ENCODE measurements at regions not wholly inside any gene's neighbourhood (a gene's known extent, or its start where the extent isn't known, plus 50 kb on each side); places are given as distances from the start of the nearest gene placed in this dataset.
A peak's percentile ranks its signal among the peaks of the same experiment; 100 is the strongest.

DNA sequence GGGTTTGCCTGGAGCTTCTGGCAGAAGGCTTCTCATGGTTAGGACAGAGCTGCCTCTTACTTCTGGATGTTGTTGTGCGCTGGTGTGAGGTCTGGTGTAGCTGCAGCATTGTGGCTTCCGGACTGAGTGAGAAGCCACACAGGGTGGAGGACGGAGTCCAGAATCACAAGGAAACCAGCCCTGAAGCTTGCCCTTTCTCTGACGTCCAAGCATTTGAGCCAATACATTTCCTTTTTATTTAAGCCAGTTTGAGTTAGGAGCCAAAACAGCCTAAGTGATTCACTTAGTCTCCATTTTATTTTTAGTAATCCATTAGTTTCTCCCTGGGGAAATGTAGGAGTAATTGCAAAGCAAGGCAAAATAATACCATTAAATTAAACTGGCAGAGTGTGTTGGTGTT lies 402.4 kb upstream of the RGS6 start:
- H3K9me3 ChIP-seq (ENCODE audit: control insufficient read depth, low read length, poor library complexity, severe bottlenecking): no peaks in the 10 kb centered on the region
- Mint-ChIP-seq H3K4me3 (no peak overlapping the region), H3K27ac (no peak overlapping the region), H3K36me3 (ENCODE audit: low read depth) (no peaks in the 10 kb centered on the region), H3K27me3 (no peaks in the 10 kb centered on the region), H3K4me1 (no peaks in the 10 kb centered on the region)
- DNase-seq: no peak
- ATAC-seq: no peak

DNA sequence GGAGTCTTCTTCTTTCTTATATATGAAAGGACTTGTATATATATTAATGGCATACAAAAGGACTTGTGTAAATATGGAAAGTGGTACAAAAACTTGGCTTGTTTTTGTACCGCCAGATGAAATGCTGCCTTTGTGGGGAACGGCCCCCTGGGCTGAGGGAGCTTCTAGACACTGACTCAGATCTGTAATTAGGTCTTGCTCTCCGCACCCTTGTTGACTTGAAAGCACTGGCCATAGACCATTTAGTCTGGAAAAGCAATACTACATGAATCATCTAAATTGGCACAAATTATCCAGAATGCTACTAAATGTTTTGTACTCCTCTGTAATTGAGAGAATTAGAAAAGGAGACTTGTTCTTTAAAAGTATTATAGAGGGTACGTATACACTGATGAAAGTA lies 399.9 kb upstream of the RGS6 start:
- Mint-ChIP-seq H3K4me3 (no peak overlapping the region), H3K36me3 (ENCODE audit: low read depth) (no peaks in the 10 kb centered on the region), H3K27me3 (no peaks in the 10 kb centered on the region), H3K27ac (no peak overlapping the region), H3K4me1 (peaks cover 4% of the 10 kb centered on the region)
- no peaks in the 10 kb centered on the region for H3K9me3 ChIP-seq (ENCODE audit: control insufficient read depth, low read length, poor library complexity, severe bottlenecking)
- DNase-seq (no peak), ATAC-seq (no peak)

DNA sequence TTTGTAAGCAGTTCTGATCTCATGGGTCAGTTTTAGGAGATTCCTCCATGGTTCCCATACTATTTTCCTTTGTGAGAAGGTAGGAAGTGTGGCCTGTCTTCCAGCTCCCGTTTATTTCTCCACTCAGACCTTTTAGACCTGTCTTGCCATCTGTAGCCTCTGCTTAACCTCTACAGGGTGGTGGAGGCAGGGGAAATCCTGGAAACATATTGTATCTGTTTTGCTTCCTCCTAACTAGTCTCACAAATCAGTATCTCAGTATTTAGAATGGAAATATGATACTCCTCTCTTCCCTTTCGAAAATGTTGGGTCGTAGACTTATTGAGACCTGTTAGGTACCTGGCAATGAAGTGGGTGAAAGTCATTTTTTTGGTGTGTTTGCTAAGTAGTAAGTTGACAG lies 399.4 kb upstream of the RGS6 start:
- no peak overlapping the region for H3K27ac Mint-ChIP-seq
- ATAC-seq: no peak

DNA sequence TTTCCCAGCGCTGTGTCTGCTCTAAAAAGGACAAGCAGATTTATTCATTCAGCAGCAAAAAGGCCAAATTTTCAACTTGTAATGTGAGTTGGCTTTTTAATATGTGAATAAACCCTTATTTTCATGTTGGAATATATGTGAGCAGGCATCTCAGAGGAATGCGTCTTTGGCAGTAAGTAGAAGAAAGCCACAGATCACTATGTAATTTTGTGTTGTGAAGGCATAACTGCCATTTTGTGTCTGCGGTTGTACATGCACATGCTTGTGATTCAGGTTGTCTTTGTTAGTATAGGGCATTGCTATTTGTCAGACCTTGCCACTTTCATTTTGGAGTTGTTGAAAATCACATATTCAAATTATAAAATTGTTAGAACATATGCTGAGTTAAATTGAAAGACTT lies 398.8 kb upstream of the RGS6 start:
- Mint-ChIP-seq H3K36me3 (ENCODE audit: low read depth) (no peaks in the 10 kb centered on the region), H3K27me3 (no peaks in the 10 kb centered on the region), H3K27ac (no peak overlapping the region), H3K4me3 (no peak overlapping the region), H3K4me1 (peaks cover 8% of the 10 kb centered on the region)
- H3K9me3 ChIP-seq (ENCODE audit: control insufficient read depth, low read length, poor library complexity, severe bottlenecking): no peaks in the 10 kb centered on the region
- ATAC-seq (no peak), DNase-seq (no peak)

More for the DNA sequence above, 399.4 kb upstream of the RGS6 start:
- no peak for DNase-seq
- Mint-ChIP-seq H3K27me3 (no peaks in the 10 kb centered on the region), H3K4me1 (peaks cover 8% of the 10 kb centered on the region), H3K36me3 (ENCODE audit: low read depth) (no peaks in the 10 kb centered on the region), H3K4me3 (no peak overlapping the region)
- no peaks in the 10 kb centered on the region for H3K9me3 ChIP-seq (ENCODE audit: control insufficient read depth, low read length, poor library complexity, severe bottlenecking)

DNA sequence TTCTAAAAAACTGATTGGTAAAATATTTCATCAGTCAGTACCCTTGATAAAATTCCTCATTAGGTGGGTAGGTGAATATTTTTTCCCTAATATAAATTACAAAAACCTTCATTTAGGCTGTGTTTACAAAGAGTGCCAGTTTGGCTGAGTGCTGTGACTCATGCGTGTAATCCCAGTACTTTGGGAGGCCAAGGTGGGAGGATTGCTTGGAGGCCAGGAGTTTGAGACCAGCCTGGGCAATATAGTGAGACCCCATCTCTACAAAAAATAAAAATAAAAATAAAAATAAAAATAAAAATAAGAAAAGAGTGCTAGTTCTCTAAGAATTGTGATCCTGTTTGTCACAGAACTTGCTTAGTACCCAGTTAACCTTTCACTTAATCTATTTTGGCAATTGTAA lies 398.4 kb upstream of the RGS6 start:
- Mint-ChIP-seq H3K4me3 (no peak overlapping the region), H3K27ac (no peak overlapping the region), H3K27me3 (no peaks in the 10 kb centered on the region), H3K36me3 (ENCODE audit: low read depth) (no peaks in the 10 kb centered on the region), H3K4me1 (peaks cover 8% of the 10 kb centered on the region)
- DNase-seq: no peak
- no peak for ATAC-seq
- H3K9me3 ChIP-seq (ENCODE audit: control insufficient read depth, low read length, poor library complexity, severe bottlenecking): no peaks in the 10 kb centered on the region

DNA sequence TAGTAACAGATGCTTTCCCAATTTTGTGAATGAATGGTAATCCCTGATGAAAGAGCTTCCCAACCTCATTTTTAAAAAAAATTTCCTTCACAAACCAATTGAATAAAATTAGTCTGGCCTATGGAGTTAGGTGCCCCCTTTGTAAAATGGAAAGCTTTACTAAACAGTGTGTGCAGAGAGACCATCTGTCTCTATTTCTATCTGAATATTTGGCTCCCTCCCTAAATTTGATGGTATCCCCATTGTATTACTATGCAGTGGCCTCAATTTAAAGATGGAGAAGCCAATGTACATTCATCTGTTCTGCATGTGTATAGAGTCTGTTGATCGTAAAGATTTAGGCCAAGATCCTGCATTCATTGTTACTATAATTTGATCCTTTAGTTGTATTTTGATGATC lies 397.7 kb upstream of the RGS6 start:
- no peak for DNase-seq
- no peaks in the 10 kb centered on the region for H3K9me3 ChIP-seq (ENCODE audit: control insufficient read depth, low read length, poor library complexity, severe bottlenecking)
- no peaks in the 10 kb centered on the region for H3K27me3 Mint-ChIP-seq
- H3K36me3 Mint-ChIP-seq (ENCODE audit: low read depth): no peaks in the 10 kb centered on the region
- H3K4me3 Mint-ChIP-seq: no peak overlapping the region
- no peak for ATAC-seq
- H3K4me1 Mint-ChIP-seq: peaks cover 8% of the 10 kb centered on the region
- no peak overlapping the region for H3K27ac Mint-ChIP-seq

DNA sequence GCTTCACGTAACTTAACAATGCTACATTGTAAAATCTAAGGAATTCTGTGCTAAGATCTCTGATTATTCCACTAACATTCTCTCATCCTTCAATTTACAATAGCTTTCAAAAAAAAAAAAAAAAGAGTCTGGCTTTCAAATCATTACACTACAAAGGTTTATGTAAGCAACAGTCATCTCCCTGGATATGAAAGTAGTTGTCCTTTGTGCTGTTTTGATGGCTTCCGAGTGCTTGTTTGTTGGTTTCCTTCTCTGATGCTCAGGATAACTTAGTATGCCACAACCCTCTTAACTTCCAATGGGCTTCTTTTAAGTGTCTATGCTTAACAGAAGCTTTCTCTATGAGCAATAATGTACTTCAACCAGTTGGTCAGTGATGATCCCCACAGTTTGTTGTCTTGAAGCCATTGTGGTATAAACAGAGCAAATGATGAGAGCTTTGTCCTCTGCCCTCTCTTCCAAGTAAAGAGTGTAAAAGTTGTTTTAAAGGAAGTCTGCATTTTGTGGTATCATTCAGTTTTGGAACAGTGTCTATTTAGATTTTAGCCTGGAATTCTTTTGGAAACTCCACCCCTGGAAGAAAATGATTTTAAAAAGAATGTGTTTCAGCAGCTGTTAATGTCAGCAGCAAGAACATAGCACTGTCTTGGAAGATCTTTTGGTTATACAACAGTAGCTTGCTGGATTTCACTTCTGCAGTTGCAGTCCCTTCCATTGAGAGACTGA lies 396.1 kb upstream of the RGS6 start:
- DNase-seq (no peak), ATAC-seq (no peak)
- Mint-ChIP-seq H3K36me3 (ENCODE audit: low read depth) (no peaks in the 10 kb centered on the region), H3K4me1 (peaks cover 8% of the 10 kb centered on the region), H3K27ac (no peak overlapping the region), H3K27me3 (no peaks in the 10 kb centered on the region), H3K4me3 (no peak overlapping the region)
- H3K9me3 ChIP-seq (ENCODE audit: control insufficient read depth, low read length, poor library complexity, severe bottlenecking): no peaks in the 10 kb centered on the region

DNA sequence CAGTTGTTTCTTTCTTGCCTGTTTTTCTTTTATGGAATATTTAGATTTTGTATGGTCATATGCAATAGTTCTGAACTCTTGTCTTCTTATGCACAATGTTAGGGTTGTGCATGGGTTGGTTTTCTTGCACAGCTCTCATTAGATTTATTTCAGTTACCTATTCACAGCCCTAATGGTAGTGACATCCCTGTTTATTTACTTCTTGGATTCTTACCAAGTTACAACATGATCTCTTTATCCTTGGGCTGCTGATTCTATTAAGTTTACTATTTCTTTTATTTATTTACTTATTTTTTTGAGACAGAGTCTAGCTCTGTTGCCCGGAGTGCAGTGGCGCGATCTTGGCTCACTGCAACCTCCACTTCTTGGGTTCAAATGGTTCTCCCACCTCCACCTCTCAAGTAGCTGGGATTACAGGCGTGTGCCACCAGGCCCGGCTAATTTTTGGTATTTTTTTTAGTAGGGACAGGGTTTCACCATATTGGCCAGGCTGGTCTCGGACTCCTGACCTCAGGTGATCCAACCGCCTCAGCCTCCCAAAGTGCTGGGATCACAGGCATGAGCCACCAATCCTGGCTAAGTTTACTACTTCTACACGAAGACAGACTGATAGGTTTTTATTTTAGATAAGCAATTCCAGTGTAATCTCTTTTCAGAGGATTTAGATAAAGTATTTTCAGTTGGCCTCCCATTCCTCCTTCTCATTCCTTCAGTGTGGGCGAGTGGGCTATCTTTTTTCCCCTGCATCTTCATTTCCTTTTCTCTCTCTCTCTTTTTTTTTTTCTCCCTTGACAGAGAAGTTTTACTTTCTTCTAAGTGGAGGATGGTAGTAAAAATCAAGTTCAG lies 395.1 kb upstream of the RGS6 start:
- Mint-ChIP-seq H3K4me3 (peak overlapping the region; percentile 59), H3K4me1 (peaks cover 10% of the 10 kb centered on the region), H3K27me3 (no peaks in the 10 kb centered on the region), H3K27ac (no peak overlapping the region), H3K36me3 (ENCODE audit: low read depth) (no peaks in the 10 kb centered on the region)
- DNase-seq (no peak), ATAC-seq (no peak)
- H3K9me3 ChIP-seq (ENCODE audit: control insufficient read depth, low read length, poor library complexity, severe bottlenecking): no peaks in the 10 kb centered on the region

DNA sequence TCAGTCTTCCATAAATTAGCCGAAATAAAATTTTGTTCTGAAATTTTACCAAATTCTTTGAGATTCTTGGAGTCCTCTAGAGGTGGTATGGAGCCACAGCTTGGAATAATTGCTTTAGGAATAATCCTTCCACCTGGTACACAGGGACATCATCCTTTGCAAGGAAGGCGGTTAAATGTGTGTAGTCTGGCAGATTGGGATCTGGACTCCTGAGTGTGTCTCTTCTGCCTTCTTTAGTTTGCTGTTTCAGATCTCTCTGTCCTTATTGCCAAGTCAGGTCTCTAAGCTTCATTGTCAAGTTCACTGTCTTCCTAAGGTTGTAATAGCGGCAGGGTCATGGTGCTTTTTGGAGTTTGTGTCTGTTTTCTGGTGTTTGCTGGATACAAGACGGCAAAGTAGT lies 393.9 kb upstream of the RGS6 start:
- peaks cover 2% of the 10 kb centered on the region for H3K36me3 Mint-ChIP-seq (ENCODE audit: low read depth)
- H3K9me3 ChIP-seq (ENCODE audit: control insufficient read depth, low read length, poor library complexity, severe bottlenecking): no peaks in the 10 kb centered on the region
- H3K27ac Mint-ChIP-seq: no peak overlapping the region
- no peaks in the 10 kb centered on the region for H3K27me3 Mint-ChIP-seq
- ATAC-seq (no peak), DNase-seq (no peak)
- no peak overlapping the region for H3K4me3 Mint-ChIP-seq
- peaks cover 19% of the 10 kb centered on the region for H3K4me1 Mint-ChIP-seq

DNA sequence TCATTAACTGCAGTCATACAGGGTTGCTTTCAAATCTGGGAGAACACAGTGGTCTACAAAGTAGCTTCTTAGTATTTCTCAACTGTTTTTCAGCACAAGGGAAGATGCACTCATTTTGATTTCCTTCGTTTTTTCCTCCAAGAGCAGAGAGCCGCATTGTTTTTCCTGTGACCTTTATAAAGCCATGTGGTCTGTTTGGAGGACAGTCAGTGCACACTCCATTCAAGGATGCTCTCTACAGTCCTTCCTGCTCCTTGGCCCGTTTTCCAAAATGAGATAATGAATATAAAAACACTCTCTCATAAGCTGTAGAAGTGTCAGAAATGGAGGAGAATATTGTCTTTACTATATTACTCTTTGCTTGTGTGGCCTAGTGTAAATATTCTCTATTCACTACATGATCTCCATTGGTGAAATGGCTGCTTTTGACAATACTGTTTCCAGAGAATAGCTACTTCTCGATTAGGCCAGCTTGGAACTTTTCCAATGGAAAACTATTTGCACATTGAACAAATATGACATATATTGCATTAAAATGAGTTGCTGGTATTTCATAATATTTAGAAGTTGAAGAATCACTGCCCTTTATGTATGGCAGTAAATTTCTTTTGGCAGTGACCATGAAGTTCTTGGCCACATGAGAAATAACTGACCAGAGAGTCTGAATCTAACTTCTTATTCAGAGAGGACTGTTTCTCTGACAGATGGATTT lies 393.1 kb upstream of the RGS6 start:
- no peak overlapping the region for H3K27ac Mint-ChIP-seq

DNA sequence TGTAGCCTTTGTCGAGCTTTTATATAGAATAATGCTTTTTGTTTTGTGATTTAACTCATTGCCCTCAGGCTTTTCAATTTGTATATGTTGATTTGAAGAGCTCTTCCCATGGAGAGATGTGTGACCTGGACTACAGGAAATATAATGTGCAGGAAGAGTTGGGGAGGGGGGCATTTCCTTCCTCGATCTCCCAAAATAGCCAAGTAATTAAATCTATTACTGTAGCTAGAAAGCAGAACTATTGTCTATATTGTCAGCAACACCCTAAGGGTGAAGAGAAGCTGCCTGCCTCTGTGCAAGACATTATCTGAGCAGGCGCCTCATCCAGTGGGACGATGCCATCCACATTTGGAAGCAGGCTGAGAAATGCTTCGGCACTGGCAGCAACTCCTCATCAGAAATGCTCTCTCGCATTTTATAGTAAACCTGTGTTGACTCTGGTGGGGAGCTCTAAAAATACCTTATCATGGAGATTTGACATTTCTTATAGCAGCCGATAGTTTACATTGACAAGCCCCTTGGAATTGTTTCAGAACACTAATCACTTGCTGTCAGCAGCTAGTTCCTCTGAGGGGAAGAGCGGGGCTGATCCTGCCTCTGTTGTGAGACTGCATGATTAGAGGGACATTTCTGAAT lies 392.5 kb upstream of the RGS6 start:
- no peak for DNase-seq
- no peaks in the 10 kb centered on the region for H3K9me3 ChIP-seq (ENCODE audit: control insufficient read depth, low read length, poor library complexity, severe bottlenecking)
- H3K4me3 Mint-ChIP-seq: no peak overlapping the region
- peaks cover 2% of the 10 kb centered on the region for H3K36me3 Mint-ChIP-seq (ENCODE audit: low read depth)
- ATAC-seq: no peak
- H3K27ac Mint-ChIP-seq: peak overlapping the region; percentile 11
- H3K4me1 Mint-ChIP-seq: peaks cover 19% of the 10 kb centered on the region
- H3K27me3 Mint-ChIP-seq: no peaks in the 10 kb centered on the region

More for the DNA sequence above, 393.1 kb upstream of the RGS6 start:
- no peaks in the 10 kb centered on the region for H3K9me3 ChIP-seq (ENCODE audit: control insufficient read depth, low read length, poor library complexity, severe bottlenecking)
- Mint-ChIP-seq H3K36me3 (ENCODE audit: low read depth) (peaks cover 2% of the 10 kb centered on the region), H3K4me3 (no peak overlapping the region), H3K4me1 (peaks cover 19% of the 10 kb centered on the region), H3K27me3 (no peaks in the 10 kb centered on the region)
- DNase-seq (no peak), ATAC-seq (no peak)

DNA sequence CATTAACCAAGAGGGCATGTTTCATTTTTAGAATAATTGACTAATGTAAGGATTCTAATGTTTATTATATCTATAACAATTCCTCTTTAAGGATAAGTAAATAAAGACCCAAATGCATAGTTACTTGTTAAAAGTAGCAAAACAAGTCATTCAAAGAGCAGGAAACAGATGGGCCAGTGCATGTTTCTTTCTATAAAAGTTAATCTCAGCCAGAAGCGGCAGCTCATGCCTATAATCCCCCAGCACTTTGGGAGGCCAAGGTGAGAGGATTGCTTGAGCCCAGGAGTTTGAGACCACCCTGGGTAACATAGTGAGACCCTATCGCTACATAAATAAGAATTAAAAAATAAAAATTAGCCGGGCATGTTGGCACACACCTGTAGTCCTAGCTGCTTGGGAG lies 391.0 kb upstream of the RGS6 start:
- peaks cover 17% of the 10 kb centered on the region for H3K4me1 Mint-ChIP-seq
- H3K36me3 Mint-ChIP-seq (ENCODE audit: low read depth): peaks cover 2% of the 10 kb centered on the region
- no peak for ATAC-seq
- no peaks in the 10 kb centered on the region for H3K9me3 ChIP-seq (ENCODE audit: control insufficient read depth, low read length, poor library complexity, severe bottlenecking)
- H3K27me3 Mint-ChIP-seq: no peaks in the 10 kb centered on the region
- no peak overlapping the region for H3K4me3 Mint-ChIP-seq
- DNase-seq: no peak
- peak overlapping the region; percentile 37 for H3K27ac Mint-ChIP-seq
